SH-SY5Y (cell line): ENCODE measurements at regions not wholly inside any gene's neighbourhood (a gene's known extent, or its start where the extent isn't known, plus 50 kb on each side); places are given as distances from the start of the nearest gene placed in this dataset.

Experiments
- GATA2 ChIP-seq: IDR thresholded peaks from 2 replicates; pipeline ENCODE4 v1.6.1; 2011; ENCODE audit warnings: mild to moderate bottlenecking, low read depth, low read length
- GATA3 ChIP-seq: IDR thresholded peaks from 2 replicates; pipeline ENCODE4 v1.6.1; 2011; ENCODE audit warnings: low read depth, mild to moderate bottlenecking, low read length, moderate library complexity

- TF ChIP-seq GATA2, result no peak
- TF ChIP-seq GATA3, result no peak
Observed at GRCh38 chr12:71335963-71336257, 103.7 kb upstream of the LGR5 start.
